OCI-LY1 (cell line): ENCODE measurements at regions not wholly inside any gene's neighbourhood (a gene's known extent, or its start where the extent isn't known, plus 50 kb on each side); places are given as distances from the start of the nearest gene placed in this dataset.

Experiments
- H2AFZ ChIP-seq: fragments of 200-600 bp; sonication (generic), shearing (Covaris generic); 2 replicates; pipeline ENCODE4 v1.6.0; 2014; ENCODE audit warnings: antibody characterized with exemption, mild to moderate bottlenecking, low read length
- H3F3A ChIP-seq: fragments of 200-600 bp; sonication (generic), shearing (Covaris generic); 2 replicates; pipeline ENCODE4 v1.6.0; 2014; ENCODE audit warnings: mild to moderate bottlenecking, antibody characterized with exemption, low read length, moderate library complexity; ENCODE audit not compliant: insufficient read depth
- H3K27ac ChIP-seq: fragments of 200-600 bp; sonication (generic); 2 replicates; pipeline ENCODE4 v1.5.1; 2014; ENCODE audit warnings: low read length, mixed run types, mild to moderate bottlenecking, low read depth; ENCODE audit not compliant: poor library complexity, severe bottlenecking
- H3K27me3 ChIP-seq: fragments of 200-600 bp; sonication (generic); 2 replicates; pipeline ENCODE4 v1.6.0; 2014; ENCODE audit warnings: antibody characterized with exemption, mild to moderate bottlenecking, low read length, moderate library complexity; ENCODE audit not compliant: insufficient read depth
- H3K36me3 ChIP-seq: fragments of 200-600 bp; sonication (generic); 2 replicates; pipeline ENCODE4 v1.6.1; 2014; ENCODE audit warnings: mild to moderate bottlenecking, antibody characterized with exemption, low read length, moderate library complexity, mixed read lengths; ENCODE audit not compliant: insufficient read depth
- H3K4me1 ChIP-seq: fragments of 200-600 bp; sonication (generic); 2 replicates; pipeline ENCODE4 v1.5.1; 2014; ENCODE audit warnings: mild to moderate bottlenecking, low read length, moderate library complexity; ENCODE audit not compliant: insufficient read depth, severe bottlenecking
- H3K4me2 ChIP-seq: fragments of 200-600 bp; sonication (generic), shearing (Covaris generic); 2 replicates; pipeline ENCODE4 v1.6.1; 2014; ENCODE audit warnings: low read length
- H3K4me3 ChIP-seq: fragments of 200-600 bp; sonication (generic); 2 replicates; pipeline ENCODE4 v1.5.1; 2014; ENCODE audit warnings: low read length, low read depth, mild to moderate bottlenecking, mixed read lengths; ENCODE audit not compliant: poor library complexity, severe bottlenecking
- H3K79me2 ChIP-seq: fragments of 200-600 bp; shearing (Covaris generic); 2 replicates; pipeline ENCODE4 v1.6.1; 2016; ENCODE audit warnings: mixed run types, low read length, mixed read lengths; ENCODE audit not compliant: insufficient read depth
- H3K9ac ChIP-seq: fragments of 200-600 bp; sonication (generic), shearing (Covaris generic); 2 replicates; pipeline ENCODE4 v1.6.1; 2014; ENCODE audit warnings: mild to moderate bottlenecking, low read length, mixed read lengths
- H3K9me2 ChIP-seq: fragments of 200-600 bp; sonication (generic), shearing (Covaris generic); 2 replicates; pipeline ENCODE4 v1.6.1; 2014; ENCODE audit warnings: low read depth, mild to moderate bottlenecking, low read length, mixed read lengths
- H3K9me3 ChIP-seq: fragments of 200-600 bp; shearing (Covaris generic); 2 replicates; pipeline ENCODE4 v1.6.1; 2014; ENCODE audit warnings: low read length, mixed read lengths
- H4K20me1 ChIP-seq: fragments of 200-600 bp; sonication (generic), shearing (Covaris generic); 2 replicates; pipeline ENCODE4 v1.6.0; 2016; ENCODE audit warnings: mild to moderate bottlenecking, low read length; ENCODE audit not compliant: insufficient read depth
- EZH2 ChIP-seq: fragments of 200-600 bp; sonication (generic), shearing (Covaris generic); IDR thresholded peaks from 2 replicates; pipeline ENCODE4 v1.8.0; 2017; ENCODE audit warnings: borderline replicate concordance, mixed run types, mild to moderate bottlenecking, antibody characterized with exemption, low read length, moderate library complexity, mixed read lengths
- TF ChIP-seq, protein P1 (sequence below): fragments of 200-600 bp; sonication (generic), shearing (Covaris generic); IDR thresholded peaks from 2 replicates; pipeline ENCODE4 v1.5.1; 2017; ENCODE audit warnings: mild to moderate bottlenecking, antibody characterized with exemption, low read length, moderate library complexity, mixed read lengths

DNA sequence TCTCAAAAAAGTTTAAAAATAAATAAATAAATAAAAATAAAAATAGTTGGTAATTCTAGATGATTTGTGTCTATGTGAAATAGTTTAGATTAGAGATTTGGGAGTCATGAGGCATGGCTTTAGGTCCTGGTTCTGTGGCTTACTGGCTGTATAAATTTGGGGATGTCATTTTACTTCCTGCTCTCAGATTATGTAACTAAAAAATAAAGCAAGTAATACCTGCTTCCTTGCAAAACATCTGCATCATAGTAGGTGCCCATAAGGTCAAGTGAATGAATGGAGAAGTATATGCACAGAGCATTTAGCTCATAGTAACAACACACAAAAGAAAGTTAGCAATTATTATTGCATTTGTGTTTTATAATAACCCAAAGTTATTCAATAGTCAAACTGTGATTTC lies 287.7 kb upstream of the TLE4 start:
- H3K4me1 ChIP-seq, result no peaks in the 10 kb centered on the region
- no peak overlapping the region for H3K27ac ChIP-seq

DNA sequence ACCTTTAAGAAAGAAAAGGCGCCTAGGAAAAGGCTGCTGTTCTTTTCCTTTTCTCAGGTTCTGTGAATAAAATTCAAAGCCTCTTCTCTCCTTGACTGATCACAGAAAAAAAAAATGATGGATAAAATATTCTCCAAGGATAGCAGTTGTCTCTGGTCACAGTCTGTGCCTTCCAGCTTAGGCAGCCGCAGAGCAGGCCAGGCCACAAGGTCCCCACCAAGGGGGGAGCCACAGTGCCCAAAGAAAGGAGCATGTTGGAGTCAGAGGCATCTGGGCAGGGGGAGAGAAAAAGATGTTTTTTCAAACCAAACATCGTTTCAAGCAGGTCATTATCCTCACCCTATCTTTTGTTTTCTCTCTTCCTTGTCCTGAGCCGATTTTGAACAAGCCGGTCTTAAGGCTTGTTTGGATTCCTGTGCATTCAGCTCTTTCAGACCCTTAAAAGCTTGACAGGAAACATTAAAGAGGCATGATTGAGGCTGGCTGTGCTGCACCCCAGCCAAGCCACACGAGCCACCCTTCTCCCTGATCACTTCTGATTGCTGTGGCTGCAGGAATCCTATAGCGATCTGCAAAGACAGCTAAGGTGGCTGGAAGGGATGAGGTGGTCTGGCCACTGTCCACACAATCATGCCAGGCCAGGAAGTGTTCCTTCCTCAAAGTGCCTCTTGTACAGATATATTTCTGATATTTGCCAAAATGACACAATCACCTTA lies 284.6 kb upstream of the TLE4 start:
- no peaks in the 10 kb centered on the region for H3K79me2 ChIP-seq
- no peak overlapping the region for H3K9ac ChIP-seq
- no peak overlapping the region for H3K4me2 ChIP-seq
- H3K4me3 ChIP-seq, result no peak overlapping the region
- no peak overlapping the region for H3K27ac ChIP-seq
- H3K36me3 ChIP-seq, result no peaks in the 10 kb centered on the region
- H3K27me3 ChIP-seq, result no peaks in the 10 kb centered on the region
- no peak overlapping the region for H2AFZ ChIP-seq
- H3K4me1 ChIP-seq, result no peaks in the 10 kb centered on the region
- H3F3A ChIP-seq, result no peaks in the 10 kb centered on the region
- H3K9me3 ChIP-seq, result no peaks in the 10 kb centered on the region
- TF ChIP-seq, protein P1, sequence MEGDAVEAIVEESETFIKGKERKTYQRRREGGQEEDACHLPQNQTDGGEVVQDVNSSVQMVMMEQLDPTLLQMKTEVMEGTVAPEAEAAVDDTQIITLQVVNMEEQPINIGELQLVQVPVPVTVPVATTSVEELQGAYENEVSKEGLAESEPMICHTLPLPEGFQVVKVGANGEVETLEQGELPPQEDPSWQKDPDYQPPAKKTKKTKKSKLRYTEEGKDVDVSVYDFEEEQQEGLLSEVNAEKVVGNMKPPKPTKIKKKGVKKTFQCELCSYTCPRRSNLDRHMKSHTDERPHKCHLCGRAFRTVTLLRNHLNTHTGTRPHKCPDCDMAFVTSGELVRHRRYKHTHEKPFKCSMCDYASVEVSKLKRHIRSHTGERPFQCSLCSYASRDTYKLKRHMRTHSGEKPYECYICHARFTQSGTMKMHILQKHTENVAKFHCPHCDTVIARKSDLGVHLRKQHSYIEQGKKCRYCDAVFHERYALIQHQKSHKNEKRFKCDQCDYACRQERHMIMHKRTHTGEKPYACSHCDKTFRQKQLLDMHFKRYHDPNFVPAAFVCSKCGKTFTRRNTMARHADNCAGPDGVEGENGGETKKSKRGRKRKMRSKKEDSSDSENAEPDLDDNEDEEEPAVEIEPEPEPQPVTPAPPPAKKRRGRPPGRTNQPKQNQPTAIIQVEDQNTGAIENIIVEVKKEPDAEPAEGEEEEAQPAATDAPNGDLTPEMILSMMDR, result no peak
- no peak for TF ChIP-seq EZH2
- no peaks in the 10 kb centered on the region for H3K9me2 ChIP-seq
- H4K20me1 ChIP-seq, result no peaks in the 10 kb centered on the region

More for the DNA sequence above, 287.7 kb upstream of the TLE4 start:
- no peak overlapping the region for H3K4me2 ChIP-seq
- H3K9me2 ChIP-seq, result no peaks in the 10 kb centered on the region
- H3K9me3 ChIP-seq, result no peaks in the 10 kb centered on the region
- H3K79me2 ChIP-seq, result no peaks in the 10 kb centered on the region
- no peaks in the 10 kb centered on the region for H4K20me1 ChIP-seq
- no peaks in the 10 kb centered on the region for H3K27me3 ChIP-seq
- H3K36me3 ChIP-seq, result no peaks in the 10 kb centered on the region
- no peak overlapping the region for H3K9ac ChIP-seq
- H3F3A ChIP-seq, result no peaks in the 10 kb centered on the region
- TF ChIP-seq EZH2, result no peak
- TF ChIP-seq, protein P1, result no peak
- H3K4me3 ChIP-seq, result no peak overlapping the region
- H2AFZ ChIP-seq, result no peak overlapping the region

DNA sequence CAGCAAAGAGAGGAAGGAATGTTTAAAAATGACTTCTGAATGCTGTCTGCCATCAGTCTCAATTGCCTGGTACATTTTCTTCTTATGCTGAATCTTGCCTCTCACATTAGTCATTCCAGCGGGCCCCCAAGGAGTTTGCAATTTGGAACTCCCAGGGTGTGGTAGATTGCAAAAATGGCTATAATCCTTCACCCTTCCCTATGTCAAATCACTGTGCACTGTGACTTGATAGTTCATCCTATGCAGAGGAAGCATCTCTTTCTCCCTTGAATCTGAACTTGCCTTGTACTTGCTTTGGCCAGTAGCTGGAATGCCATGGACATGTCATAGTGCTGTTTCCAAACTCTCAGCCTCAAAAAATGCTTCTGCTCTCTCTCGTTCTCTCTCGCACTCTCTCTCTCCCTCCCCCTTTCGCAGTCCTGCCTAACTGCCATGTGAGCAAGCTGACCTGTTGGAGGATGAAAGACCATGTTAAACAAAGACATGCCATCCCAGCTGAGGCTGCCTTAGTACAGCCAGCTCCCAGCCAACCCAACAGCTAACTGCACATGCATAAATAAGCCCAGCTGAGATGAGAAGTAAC lies 284.0 kb upstream of the TLE4 start:
- Histone ChIP-seq H3K9me3 (no peaks in the 10 kb centered on the region), H3K4me2 (no peak overlapping the region)
- TF ChIP-seq, protein P1, result no peak
- TF ChIP-seq EZH2, result no peak

More for the DNA sequence above, 284.0 kb upstream of the TLE4 start:
- no peaks in the 10 kb centered on the region for H3K4me1 ChIP-seq
- no peaks in the 10 kb centered on the region for H3K27me3 ChIP-seq
- no peaks in the 10 kb centered on the region for H3F3A ChIP-seq
- no peak overlapping the region for H3K27ac ChIP-seq
- H3K9me2 ChIP-seq, result no peaks in the 10 kb centered on the region
- no peak overlapping the region for H3K4me3 ChIP-seq
- H3K79me2 ChIP-seq, result no peaks in the 10 kb centered on the region
- H3K9ac ChIP-seq, result no peak overlapping the region
- no peaks in the 10 kb centered on the region for H4K20me1 ChIP-seq
- H2AFZ ChIP-seq, result no peak overlapping the region
- H3K36me3 ChIP-seq, result no peaks in the 10 kb centered on the region
